Fibroblast of the aortic adventitia (primary cell): ENCODE measurements at regions not wholly inside any gene's neighbourhood (a gene's known extent, or its start where the extent isn't known, plus 50 kb on each side); places are given as distances from the start of the nearest gene placed in this dataset.
A peak's percentile ranks its signal among the peaks of the same experiment; 100 is the strongest.

Source experiments
- DNase-seq: peaks from one replicate; pipeline ENCODE4 v3.0.0-alpha.2; 2010; ENCODE audit warnings: low read depth
- H3K4me3 ChIP-seq: 2 replicates; pipeline ENCODE4 v1.5.1; 2011; ENCODE audit warnings: low read depth, mild to moderate bottlenecking, control low read depth, low read length, moderate library complexity
- CTCF ChIP-seq: IDR thresholded peaks from 2 replicates; pipeline ENCODE4 v1.5.1; 2011; ENCODE audit warnings: mild to moderate bottlenecking, low read length, control low read depth, inconsistent platforms; ENCODE audit not compliant: insufficient read depth

- DNase-seq: no peak
- no peak for TF ChIP-seq CTCF
- peak overlapping the region; percentile 63 for H3K4me3 ChIP-seq
Observed at GRCh38 chr4:123506011-123506695, 109.6 kb downstream of the SPRY1 start.

GRCh38 chr4:123507376-123507775 is 110.8 kb downstream of the SPRY1 start:
- no peak overlapping the region for H3K4me3 ChIP-seq
- no peak for DNase-seq
- no peak for TF ChIP-seq CTCF

- DNase-seq: no peak
- TF ChIP-seq CTCF: no peak
- no peak overlapping the region for H3K4me3 ChIP-seq
Observed at GRCh38 chr4:123510221-123510620, 113.6 kb downstream of the SPRY1 start.

- TF ChIP-seq CTCF: no peak
- H3K4me3 ChIP-seq: no peak overlapping the region
- no peak for DNase-seq
Observed at GRCh38 chr4:123510659-123511058, 114.1 kb downstream of the SPRY1 start.

- DNase-seq: no peak
- no peak for TF ChIP-seq CTCF
- H3K4me3 ChIP-seq: no peak overlapping the region
Observed at GRCh38 chr4:123516576-123516975, 120.0 kb downstream of the SPRY1 start.

- TF ChIP-seq CTCF: no peak
- no peak for DNase-seq
- H3K4me3 ChIP-seq: no peak overlapping the region
Observed at GRCh38 chr4:123517176-123517575, 120.6 kb downstream of the SPRY1 start.

GRCh38 chr4:123517971-123518370 is 121.4 kb downstream of the SPRY1 start:
- no peak for TF ChIP-seq CTCF
- DNase-seq: peak; percentile 16
- no peak overlapping the region for H3K4me3 ChIP-seq
